GM19452 (cell line): ENCODE measurements at regions not wholly inside any gene's neighbourhood (a gene's known extent, or its start where the extent isn't known, plus 50 kb on each side); places are given as distances from the start of the nearest gene placed in this dataset.
"Not testable (repeated sequence)": the region's sequence is repeated elsewhere in the genome, so short reads cannot be mapped to it uniquely, and the experiment has no call there.

Experiments used
- ATAC-seq: cut with Tn5 transposase; IDR thresholded peaks from one replicate; pipeline ENCODE4 v1.9.1; 2021; ENCODE audit not compliant: unreplicated experiment

- no peak for ATAC-seq
Measured at GRCh38 chr3:69688400-69688799, 50.9 kb upstream of the MITF start.

DNA sequence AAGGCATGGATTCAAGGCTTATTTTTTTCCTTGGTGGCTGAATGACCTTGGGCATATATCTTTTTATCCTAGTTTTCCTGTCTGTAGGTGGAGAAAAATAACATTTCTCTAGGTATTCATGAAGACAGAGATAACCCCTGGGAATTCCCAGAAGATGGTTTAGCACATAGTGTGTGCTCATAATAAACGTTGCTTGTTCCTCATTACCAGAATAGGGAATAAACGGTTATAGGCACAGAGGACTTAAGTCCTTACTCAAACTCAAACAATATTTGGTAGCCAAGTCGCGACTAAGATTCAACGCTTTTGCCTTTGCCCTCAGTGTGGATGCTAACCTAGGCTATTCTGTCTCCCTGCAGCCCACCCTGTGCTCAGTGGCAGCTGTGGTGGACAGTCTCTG is 51.6 kb upstream of the MITF start:
- ATAC-seq, result no peak

DNA sequence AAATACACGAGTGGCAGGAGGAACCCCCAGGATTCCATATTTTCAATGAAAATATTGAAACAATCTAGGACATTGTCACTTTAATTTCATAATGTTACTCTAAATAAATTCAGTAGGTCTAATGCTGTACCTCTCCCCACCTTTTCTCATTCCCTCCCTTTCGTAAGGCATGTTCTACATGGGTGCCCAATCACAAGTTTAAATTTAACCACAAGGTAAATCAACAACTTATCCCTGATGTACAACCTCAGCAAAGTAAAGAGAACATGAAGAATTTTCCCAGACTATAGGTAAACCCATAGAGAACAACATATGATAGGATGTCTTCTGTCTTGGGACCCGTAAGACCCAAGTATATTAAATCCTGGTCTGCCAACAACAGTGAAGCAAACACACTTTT is 53.2 kb upstream of the MITF start:
- no peak for ATAC-seq

- ATAC-seq, result no peak
Measured at GRCh38 chr3:69684309-69684961, 54.8 kb upstream of the MITF start.

DNA sequence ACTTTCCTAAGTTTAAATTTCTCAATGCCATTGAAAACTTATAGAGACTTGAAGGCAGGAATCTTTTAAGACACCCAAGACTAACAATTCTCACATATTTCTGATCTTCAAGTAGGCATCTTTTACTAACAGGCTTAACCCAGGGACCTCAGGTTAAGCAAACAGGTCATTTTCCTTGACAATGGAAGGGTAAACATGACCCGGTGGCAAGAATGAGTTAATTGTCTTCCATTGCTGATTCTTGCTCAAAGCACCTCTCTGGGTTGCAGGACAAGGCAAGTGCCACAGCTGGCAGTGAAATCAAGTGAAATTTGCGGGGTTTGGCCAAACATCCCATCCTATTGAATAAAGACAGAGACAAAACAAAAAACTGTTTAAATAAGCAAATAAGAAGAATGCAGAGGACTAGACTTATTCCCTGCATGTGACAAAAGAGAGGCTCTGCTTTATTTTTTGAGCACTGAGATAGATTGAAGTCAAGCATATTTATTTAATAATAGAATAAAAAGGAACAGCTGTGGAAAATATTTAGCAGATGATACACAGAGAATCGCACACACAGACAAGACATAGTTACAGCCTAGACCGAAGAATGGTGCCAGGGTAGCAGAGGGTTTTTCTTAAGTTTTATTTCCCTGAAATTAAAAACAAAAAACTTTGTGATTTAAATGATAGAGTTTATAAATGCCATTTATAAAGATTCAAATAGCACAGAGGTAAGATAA is 56.0 kb upstream of the MITF start:
- no peak for ATAC-seq

- not testable (repeated sequence) for ATAC-seq
Measured at GRCh38 chr3:69677456-69677855, 61.8 kb upstream of the MITF start.

DNA sequence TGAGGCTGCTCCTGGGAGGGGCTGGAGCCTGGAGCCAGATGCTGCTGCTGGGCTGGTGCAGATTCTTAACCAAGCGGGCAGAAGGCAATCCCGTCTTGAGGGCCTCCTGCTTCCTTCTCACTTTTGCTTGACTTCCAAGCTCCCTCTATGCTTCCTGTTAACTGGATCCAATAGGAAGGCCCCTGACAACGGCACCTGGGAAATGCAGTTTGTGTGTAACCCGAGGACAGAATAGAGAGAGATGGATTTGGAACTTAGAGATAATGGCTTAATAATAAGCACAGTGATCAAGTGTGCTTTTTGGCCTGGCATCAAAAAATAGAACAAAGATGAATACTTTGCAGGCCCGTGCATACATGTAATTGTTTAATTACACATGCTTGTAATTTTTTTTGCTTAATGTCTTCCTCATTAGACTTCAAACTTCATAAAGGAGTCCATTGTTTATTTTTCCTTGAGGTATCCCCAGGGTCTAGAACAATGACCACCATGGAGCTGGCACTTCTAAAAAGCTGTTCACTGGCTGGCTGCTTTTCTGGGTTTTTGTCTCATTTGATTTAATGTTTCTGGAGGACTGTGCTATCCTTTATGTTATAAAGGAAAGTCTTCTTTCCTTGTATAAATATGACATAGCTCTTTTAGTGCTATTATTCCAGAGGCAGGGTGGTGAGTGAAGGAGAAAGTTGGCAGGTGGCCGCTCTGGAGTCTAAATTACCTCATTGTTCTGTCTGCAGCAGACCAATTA is 63.3 kb upstream of the MITF start:
- no peak for ATAC-seq

- ATAC-seq, result no peak
Measured at GRCh38 chr3:69674752-69675151, 64.5 kb upstream of the MITF start.

- no peak for ATAC-seq
Measured at GRCh38 chr3:69671082-69671952, 67.9 kb upstream of the MITF start.

GRCh38 chr3:69669070-69669469 is 70.2 kb upstream of the MITF start:
- no peak for ATAC-seq

DNA sequence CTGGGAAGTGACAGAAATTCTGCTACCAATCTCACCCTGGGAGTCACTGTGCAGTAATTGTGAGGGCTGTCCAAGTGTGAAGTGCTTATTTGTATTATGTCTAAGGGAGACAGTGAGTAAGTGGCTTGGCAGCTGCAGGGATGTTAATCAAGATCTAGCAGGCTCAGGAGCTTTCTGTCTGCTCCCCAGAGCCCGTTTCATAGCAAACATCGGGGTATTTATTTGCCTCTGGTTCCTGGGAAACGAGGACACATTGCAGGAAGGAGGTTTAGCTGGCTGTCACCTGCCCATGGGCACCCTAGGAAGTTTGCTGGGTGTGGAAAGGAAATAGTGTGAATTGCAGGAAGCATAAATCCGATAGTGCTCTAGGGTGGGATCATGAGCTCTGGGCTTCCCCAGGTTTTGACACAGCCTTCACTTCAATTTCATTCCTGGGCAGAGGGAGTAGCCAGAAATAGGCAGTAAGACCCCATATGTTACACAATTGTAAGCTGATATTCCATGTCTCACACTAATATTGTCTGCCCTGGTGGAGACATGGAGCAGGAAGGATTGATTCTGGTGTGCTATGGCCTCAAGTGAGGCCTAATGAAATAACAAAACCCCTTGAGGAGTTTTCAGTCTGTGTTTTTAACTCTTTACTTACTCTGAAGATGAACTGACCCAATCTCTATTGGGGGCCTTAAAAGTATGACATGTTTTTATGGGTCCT is 74.1 kb upstream of the MITF start:
- no peak for ATAC-seq

GRCh38 chr3:69660631-69661030 is 78.6 kb upstream of the MITF start:
- ATAC-seq, result no peak

DNA sequence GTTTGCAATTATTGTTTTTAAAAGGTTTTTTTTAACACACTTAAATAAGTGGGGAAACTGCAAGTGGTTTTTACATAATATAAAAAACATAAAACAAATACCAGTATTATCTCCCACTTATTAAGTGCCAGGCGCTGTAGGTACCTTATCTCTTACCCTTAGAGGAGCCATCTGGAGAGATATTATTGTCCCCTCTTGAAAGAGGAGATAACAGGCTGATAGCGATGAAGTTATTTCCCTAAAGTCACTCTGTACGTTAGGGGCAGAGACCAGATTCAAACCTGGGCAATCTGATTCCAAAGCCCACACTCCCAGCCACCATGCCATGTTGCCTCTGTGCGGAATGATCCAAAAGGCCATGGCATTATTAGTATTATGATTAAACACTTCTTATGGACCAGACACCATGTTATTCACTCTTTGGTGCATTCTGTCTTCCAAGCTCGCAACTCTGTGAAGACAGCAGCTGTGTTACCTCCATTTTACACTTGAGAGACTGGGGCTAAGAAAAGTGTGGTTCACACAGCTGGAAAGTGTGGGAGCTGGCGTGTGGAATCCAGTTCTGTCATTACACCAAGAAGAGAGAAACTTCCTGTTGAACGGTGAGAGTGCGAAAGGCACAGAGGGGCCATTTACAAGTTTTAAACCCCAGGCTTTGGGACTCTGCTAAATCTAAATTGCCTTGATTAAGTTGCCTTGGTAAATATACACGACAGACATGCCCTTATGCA is 79.9 kb upstream of the MITF start:
- no peak for ATAC-seq

GRCh38 chr3:69658514-69659140 is 80.6 kb upstream of the MITF start:
- no peak for ATAC-seq

- ATAC-seq, result not testable (repeated sequence)
Measured at GRCh38 chr3:69657030-69657429, 82.2 kb upstream of the MITF start.

GRCh38 chr3:69651765-69652164 is 87.5 kb upstream of the MITF start:
- no peak for ATAC-seq

DNA sequence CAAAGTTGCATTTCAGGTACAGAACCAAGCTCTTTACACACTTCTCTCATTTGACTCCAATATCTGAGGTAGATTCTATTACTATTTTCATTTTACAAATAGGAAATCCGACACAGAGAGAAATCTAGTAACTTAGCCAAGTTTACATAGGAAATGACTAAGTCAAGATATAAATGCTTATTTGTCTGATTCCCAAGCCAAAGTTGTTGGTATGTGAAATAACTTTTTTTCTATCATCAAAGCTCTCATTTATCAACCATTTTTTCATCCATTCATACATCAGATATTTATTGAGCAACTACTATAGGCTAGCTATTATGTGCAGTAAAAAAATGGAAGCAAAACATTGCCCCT is 89.2 kb upstream of the MITF start:
- ATAC-seq, result no peak

DNA sequence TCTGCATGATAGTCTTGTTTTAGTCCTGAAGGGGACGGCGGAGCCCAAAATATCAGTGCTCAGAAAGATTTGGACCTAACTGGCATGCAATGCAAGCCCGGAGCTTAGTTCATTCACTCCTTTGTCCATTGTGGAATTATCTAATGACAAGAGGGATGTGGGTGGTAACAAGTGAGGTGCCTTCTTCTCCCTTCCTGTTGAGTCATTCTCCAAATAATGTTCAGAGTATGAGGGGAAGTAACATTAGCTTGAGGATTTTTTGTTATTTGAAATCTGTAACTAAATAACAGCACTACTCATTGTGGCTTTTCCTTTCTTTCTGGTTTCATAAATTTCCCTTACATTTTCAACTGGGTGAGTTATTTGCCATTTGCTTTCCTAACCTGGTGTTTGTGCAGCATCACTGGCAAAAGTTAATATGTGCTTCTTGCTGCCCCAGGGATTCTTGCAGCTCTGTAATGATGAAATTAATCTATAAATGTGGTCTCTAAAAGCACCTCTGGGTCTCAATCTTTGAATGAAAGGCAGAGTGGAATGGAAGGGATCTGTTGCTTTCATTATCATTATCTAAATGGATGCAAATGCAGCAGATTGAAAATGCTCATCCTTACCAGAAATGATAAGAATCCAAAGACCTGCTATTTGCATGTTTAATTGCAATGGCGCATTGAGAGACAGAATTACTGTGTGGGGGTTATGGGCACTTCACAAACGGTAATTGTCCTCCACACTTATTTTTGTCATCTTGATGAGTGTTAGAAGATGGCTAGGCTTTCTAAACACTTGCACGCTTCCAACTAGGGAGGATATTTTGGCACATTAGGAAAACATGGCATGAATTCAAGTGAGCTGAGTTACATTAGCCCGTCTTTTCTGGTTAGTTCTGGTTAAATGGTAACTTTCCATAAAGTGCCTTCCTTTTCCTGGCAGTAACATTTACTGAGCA is 89.9 kb upstream of the MITF start:
- ATAC-seq, result no peak
